H1 (cell line): ENCODE measurements at regions not wholly inside any gene's neighbourhood (a gene's known extent, or its start where the extent isn't known, plus 50 kb on each side); places are given as distances from the start of the nearest gene placed in this dataset.

Source experiments
- CTCF ChIA-PET: fragments of 300-600 bp; sonication (Branson Sonifier 250); formaldehyde crosslinking; loops from one replicate; lab custom pipeline; 2021; ENCODE audit not compliant: partially characterized antibody; lab: Charles Lee
- POLR2A ChIA-PET: fragments of 300-600 bp; sonication (Branson Sonifier 250); formaldehyde crosslinking; loops from one replicate; lab custom pipeline; 2021; ENCODE audit warnings: inconsistent platforms; ENCODE audit not compliant: partially characterized antibody; lab: Charles Lee
- DNase-seq, 2 experiments: peaks; one replicate each; pipeline versions ENCODE4 v3.0.0 to v3.0.0-alpha.2; 2010 to 2022; ENCODE audit warnings: low spot score in 2 of 2, low read depth in 1 of 2, mixed read lengths in 1 of 2
- FAIRE-seq: peaks from 2 replicates; lab custom pipeline; 2011; peaks lifted over from hg19 to GRCh38; lab: Jason Lieb, UNC
- H2AFZ ChIP-seq: 2 replicates; pipeline ENCODE4 v1.8.1; 2012; ENCODE audit warnings: low read length, inconsistent platforms
- H2AK5ac ChIP-seq: 2 replicates; pipeline ENCODE4 v1.6.1; 2013; ENCODE audit warnings: low read depth, low read length
- H2BK120ac ChIP-seq: replicated peaks from 2 replicates; pipeline ENCODE3; 2013; ENCODE audit warnings: low read depth, low read length, inconsistent platforms
- H2BK12ac ChIP-seq: 2 replicates; pipeline ENCODE4 v1.6.1; 2013; ENCODE audit warnings: low read depth, low read length
- H2BK15ac ChIP-seq: 2 replicates; pipeline ENCODE4 v1.6.1; 2013; ENCODE audit warnings: low read length
- H2BK20ac ChIP-seq: 2 replicates; pipeline ENCODE4 v1.6.1; 2013; ENCODE audit warnings: low read length
- H2BK5ac ChIP-seq: 2 replicates; pipeline ENCODE4 v1.6.1; 2013; ENCODE audit warnings: low read depth, low read length
- H3K14ac ChIP-seq: 2 replicates; pipeline ENCODE4 v1.6.1; 2013; ENCODE audit warnings: inconsistent platforms; ENCODE audit not compliant: insufficient read length
- H3K18ac ChIP-seq: 2 replicates; pipeline ENCODE4 v1.6.1; 2013; ENCODE audit warnings: low read length; ENCODE audit errors: extremely low read depth
- H3K23ac ChIP-seq: 2 replicates; pipeline ENCODE4 v1.6.1; 2013; ENCODE audit warnings: inconsistent platforms; ENCODE audit not compliant: insufficient read length
- H3K23me2 ChIP-seq: 2 replicates; pipeline ENCODE4 v1.6.1; 2013; ENCODE audit warnings: low read depth, low read length
- H3K27ac ChIP-seq: 2 replicates; pipeline ENCODE4 v1.6.1; 2011; ENCODE audit warnings: low read depth, low read length, inconsistent platforms
- H3K27me3 ChIP-seq, 4 experiments: replicated peaks in 1 of 4; 1 replicate in 1 of 4; 2 replicates in 3 of 4; pipeline versions ENCODE4 v1.6.1 to v1.8.1; 2011 to 2013; ENCODE audit warnings: low read length in 3 of 4, mild to moderate bottlenecking in 3 of 4, inconsistent platforms in 2 of 4, mixed read lengths in 2 of 4, moderate library complexity in 1 of 4; ENCODE audit not compliant: control insufficient read depth in 3 of 4, insufficient read depth in 3 of 4; ENCODE audit errors: extremely low read depth in 1 of 4
- H3K36me3 ChIP-seq, 4 experiments: 2 replicates each; pipeline versions ENCODE4 v1.6.1 to v1.8.1; 2011 to 2013; ENCODE audit warnings: mild to moderate bottlenecking in 4 of 4, low read length in 3 of 4, moderate library complexity in 2 of 4, control low read depth in 1 of 4, inconsistent platforms in 1 of 4; ENCODE audit not compliant: insufficient read depth in 4 of 4, control insufficient read depth in 2 of 4
- H3K4ac ChIP-seq: replicated peaks from 2 replicates; pipeline ENCODE3; 2013; ENCODE audit warnings: low read length, low read depth, mixed read lengths, inconsistent platforms; ENCODE audit not compliant: insufficient read length
- H3K4me1 ChIP-seq, 4 experiments: replicated peaks in 1 of 4; 1 replicate in 1 of 4; 2 replicates in 3 of 4; pipeline versions ENCODE4 v1.6.1 to v1.8.1; 2011 to 2013; ENCODE audit warnings: low read length in 3 of 4, inconsistent platforms in 2 of 4, mixed read lengths in 1 of 4; ENCODE audit not compliant: insufficient read depth in 4 of 4, control insufficient read depth in 3 of 4
- H3K4me2 ChIP-seq, 2 experiments: 2 replicates each; pipeline versions ENCODE4 v1.6.1 to v1.8.1; 2011 to 2013; ENCODE audit warnings: low read depth in 2 of 2, low read length in 2 of 2, control low read depth in 1 of 2, inconsistent platforms in 1 of 2, mild to moderate bottlenecking in 1 of 2; ENCODE audit not compliant: insufficient read depth in 1 of 2
- H3K4me3 ChIP-seq, 4 experiments: fragments of 200-600, 300-600 bp in 1 of 4; sonication (generic), shearing (Covaris generic), sonication (Bioruptor Twin) in 1 of 4; 2 replicates each; pipeline versions ENCODE4 v1.5.1 to v1.8.1; 2011 to 2016; ENCODE audit warnings: low read length in 4 of 4, low read depth in 3 of 4, control low read depth in 2 of 4, inconsistent platforms in 2 of 4, mild to moderate bottlenecking in 2 of 4, mixed read lengths in 1 of 4, moderate library complexity in 1 of 4; ENCODE audit not compliant: insufficient read depth in 2 of 4; ENCODE audit errors: extremely low read depth in 1 of 4
- H3K56ac ChIP-seq: replicated peaks from 2 replicates; pipeline ENCODE3; 2013; ENCODE audit warnings: low read depth, mild to moderate bottlenecking, mixed read lengths, low read length, inconsistent platforms; ENCODE audit not compliant: insufficient read length
- H3K79me1 ChIP-seq: 2 replicates; pipeline ENCODE4 v1.6.1; 2013; ENCODE audit warnings: low read depth, low read length, control low read depth
- H3K79me2 ChIP-seq, 2 experiments: 2 replicates each; pipeline versions ENCODE4 v1.6.1 to v1.8.1; 2012 to 2013; ENCODE audit warnings: low read length in 2 of 2, mild to moderate bottlenecking in 2 of 2, inconsistent platforms in 1 of 2; ENCODE audit not compliant: insufficient read depth in 2 of 2, control insufficient read depth in 1 of 2
- H3K9ac ChIP-seq, 4 experiments: replicated peaks in 1 of 4; 1 replicate in 1 of 4; 2 replicates in 3 of 4; pipeline versions ENCODE4 v1.6.1 to v1.8.1; 2011 to 2013; ENCODE audit warnings: low read depth in 3 of 4, low read length in 3 of 4, control low read depth in 2 of 4, mild to moderate bottlenecking in 2 of 4, moderate library complexity in 2 of 4, inconsistent platforms in 1 of 4; ENCODE audit errors: extremely low read depth in 1 of 4
- H3K9me3 ChIP-seq, 2 experiments: 2 replicates each; pipeline versions ENCODE4 v1.6.1 to v1.8.1; 2012 to 2013; ENCODE audit warnings: mild to moderate bottlenecking in 2 of 2, moderate library complexity in 2 of 2, control low read depth in 1 of 2, inconsistent platforms in 1 of 2, low read depth in 1 of 2, low read length in 1 of 2, mixed read lengths in 1 of 2; ENCODE audit not compliant: insufficient read depth in 2 of 2
- H4K20me1 ChIP-seq, 2 experiments: replicated peaks in 1 of 2; 2 replicates each; pipeline versions ENCODE3 to v1.8.1; 2011 to 2013; ENCODE audit warnings: inconsistent platforms in 2 of 2, low read length in 2 of 2, mild to moderate bottlenecking in 1 of 2; ENCODE audit not compliant: insufficient read depth in 2 of 2, control insufficient read depth in 1 of 2
- H4K5ac ChIP-seq: 2 replicates; pipeline ENCODE4 v1.6.1; 2013; ENCODE audit warnings: low read length, low read depth, mixed read lengths, inconsistent platforms; ENCODE audit not compliant: insufficient read length
- H4K8ac ChIP-seq: 2 replicates; pipeline ENCODE4 v1.8.0; 2013; ENCODE audit warnings: mild to moderate bottlenecking, moderate library complexity, low read length, inconsistent platforms; ENCODE audit not compliant: insufficient read depth; ENCODE audit errors: extremely low read depth
- H4K91ac ChIP-seq: replicated peaks from 2 replicates; pipeline ENCODE3; 2013; ENCODE audit warnings: low read length, mixed read lengths, inconsistent platforms; ENCODE audit not compliant: insufficient read length
- CBX8 ChIP-seq: fragments of 300-800, 300-1000 bp; sonication (generic); IDR thresholded peaks from 2 replicates; pipeline ENCODE4 v1.7.1; 2016; ENCODE audit warnings: low read depth, low read length, borderline replicate concordance
- TAF1 ChIP-seq: IDR thresholded peaks from 2 replicates; pipeline ENCODE4 v1.6.1; 2011; ENCODE audit warnings: mild to moderate bottlenecking, low read depth, low read length
- whole genome bisulfite sequencing, 2 experiments: shearing (Covaris generic) in 1 of 2; methylation state at CpG; one replicate each; pipeline versions ENCODE4 v1.1.6 to v1.1.7; 2013 to 2015; ENCODE audit warnings: low lambda C conversion rate in 2 of 2, mixed read lengths in 2 of 2, inconsistent platforms in 1 of 2, low coverage in 1 of 2, missing lambda C conversion rate in 1 of 2; ENCODE audit not compliant: insufficient replicate concordance in 2 of 2, insufficient coverage in 1 of 2, insufficient read length in 1 of 2; ENCODE audit errors: extremely low coverage in 1 of 2, missing lambda C conversion rate in 1 of 2; 5-methylcytosine and 5-hydroxymethylcytosine counted together

GRCh38 chr13:85544756-85545155 is 254.5 kb downstream of the SLITRK6 start:
- Histone ChIP-seq H3K9me3 (peaks cover 4 to 12% of the 10 kb centered on the region in 2 experiments; a peak in 3 of 4 replicates), H2AFZ (no peak overlapping the region)

More at GRCh38 chr13:85544756-85545155, 254.5 kb downstream of the SLITRK6 start:
- H3K4ac ChIP-seq: no peak overlapping the region
- H3K56ac ChIP-seq: no peak overlapping the region
- DNase-seq (no peak), FAIRE-seq (no peak)
- H3K9ac ChIP-seq: no peak overlapping the region
- H2BK15ac ChIP-seq: no peak overlapping the region
- WGBS, 2 experiments: 79% methylated on average over 1 of the region's 1 CpG; no CpG with 5 or more reads in 1 of the 2 experiments
- H3K23me2 ChIP-seq: no peaks in the 10 kb centered on the region
- H3K23ac ChIP-seq: no peak overlapping the region
- no peaks in the 10 kb centered on the region for H3K4me1 ChIP-seq
- no peak overlapping the region for H4K5ac ChIP-seq
- no peak overlapping the region for H2AK5ac ChIP-seq
- H3K4me3 ChIP-seq: no peak overlapping the region
- no peaks in the 10 kb centered on the region for H3K79me2 ChIP-seq
- no peak overlapping the region for H4K91ac ChIP-seq
- H4K20me1 ChIP-seq: no peaks in the 10 kb centered on the region
- no peak overlapping the region for H2BK12ac ChIP-seq
- H3K36me3 ChIP-seq: no peaks in the 10 kb centered on the region
- CTCF ChIA-PET: interaction anchor here (1.0 kb wide), 1 partner anchor 12 kb away, joined by 3 read pairs; no protein-coding TSS in a partner anchor
- no peaks in the 10 kb centered on the region for H3K79me1 ChIP-seq
- POLR2A ChIA-PET: interaction anchor here (0.6 kb wide), 1 partner anchor 297 kb away, joined by 3 read pairs; no protein-coding TSS in a partner anchor
- H3K14ac ChIP-seq: no peak overlapping the region
- no peak overlapping the region for H2BK120ac ChIP-seq
- H3K4me2 ChIP-seq: no peak overlapping the region
- no peak for TF ChIP-seq TAF1
- TF ChIP-seq CBX8: no peak
- no peak overlapping the region for H2BK5ac ChIP-seq
- no peak overlapping the region for H3K18ac ChIP-seq
- H3K27me3 ChIP-seq: peaks cover 0 to 1% (median 0%) of the 10 kb centered on the region in 4 experiments; a peak in 1 of 7 replicates
- H2BK20ac ChIP-seq: no peak overlapping the region
- no peak overlapping the region for H3K27ac ChIP-seq
- H4K8ac ChIP-seq: no peak overlapping the region
